HL-60 (cell line): ENCODE measurements at regions not wholly inside any gene's neighbourhood (a gene's known extent, or its start where the extent isn't known, plus 50 kb on each side); places are given as distances from the start of the nearest gene placed in this dataset.

Source experiments
- GABPA ChIP-seq: IDR thresholded peaks from 2 replicates; pipeline ENCODE4 v1.6.1; 2012; ENCODE audit warnings: low read depth
- POLR2AphosphoS5 ChIP-seq: IDR thresholded peaks from 2 replicates; pipeline ENCODE4 v1.6.1; 2012; ENCODE audit warnings: low read depth
- SPI1 ChIP-seq: IDR thresholded peaks from 2 replicates; pipeline ENCODE4 v1.6.1; 2012; ENCODE audit warnings: low read depth, mild to moderate bottlenecking, borderline replicate concordance
- TF ChIP-seq, protein P1 (sequence below): IDR thresholded peaks from one replicate; pipeline ENCODE4 v1.5.1; 2011; ENCODE audit warnings: low read length, control low read depth, inconsistent platforms; ENCODE audit not compliant: insufficient read depth
- TF ChIP-seq, protein P2 (sequence below): IDR thresholded peaks from 2 replicates; pipeline ENCODE4 v1.6.1; 2012; ENCODE audit warnings: low read depth; ENCODE audit not compliant: insufficient replicate concordance

DNA sequence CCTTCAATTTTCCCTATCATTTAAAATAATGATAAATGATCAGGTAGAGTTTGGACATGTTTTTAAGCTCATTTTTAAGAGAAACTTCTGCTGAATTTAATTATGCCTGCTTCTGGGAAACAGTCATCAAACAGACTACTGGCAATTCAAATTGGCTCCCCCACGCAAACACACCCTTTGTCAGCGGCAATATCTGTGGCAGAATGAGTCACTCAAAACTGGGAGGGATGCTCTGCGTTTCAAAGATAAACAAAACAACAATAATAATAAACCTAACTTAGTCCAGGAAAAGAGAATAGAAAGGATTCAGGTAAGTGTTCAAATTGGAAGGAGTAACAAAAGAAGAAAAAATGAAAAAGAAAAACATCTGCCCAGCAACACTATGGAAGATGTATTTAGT, 108.1 kb upstream of the ERCC4 start:
- TF ChIP-seq, protein P1, sequence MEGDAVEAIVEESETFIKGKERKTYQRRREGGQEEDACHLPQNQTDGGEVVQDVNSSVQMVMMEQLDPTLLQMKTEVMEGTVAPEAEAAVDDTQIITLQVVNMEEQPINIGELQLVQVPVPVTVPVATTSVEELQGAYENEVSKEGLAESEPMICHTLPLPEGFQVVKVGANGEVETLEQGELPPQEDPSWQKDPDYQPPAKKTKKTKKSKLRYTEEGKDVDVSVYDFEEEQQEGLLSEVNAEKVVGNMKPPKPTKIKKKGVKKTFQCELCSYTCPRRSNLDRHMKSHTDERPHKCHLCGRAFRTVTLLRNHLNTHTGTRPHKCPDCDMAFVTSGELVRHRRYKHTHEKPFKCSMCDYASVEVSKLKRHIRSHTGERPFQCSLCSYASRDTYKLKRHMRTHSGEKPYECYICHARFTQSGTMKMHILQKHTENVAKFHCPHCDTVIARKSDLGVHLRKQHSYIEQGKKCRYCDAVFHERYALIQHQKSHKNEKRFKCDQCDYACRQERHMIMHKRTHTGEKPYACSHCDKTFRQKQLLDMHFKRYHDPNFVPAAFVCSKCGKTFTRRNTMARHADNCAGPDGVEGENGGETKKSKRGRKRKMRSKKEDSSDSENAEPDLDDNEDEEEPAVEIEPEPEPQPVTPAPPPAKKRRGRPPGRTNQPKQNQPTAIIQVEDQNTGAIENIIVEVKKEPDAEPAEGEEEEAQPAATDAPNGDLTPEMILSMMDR, result no peak
- no peak for TF ChIP-seq GABPA
- TF ChIP-seq, protein P2, sequence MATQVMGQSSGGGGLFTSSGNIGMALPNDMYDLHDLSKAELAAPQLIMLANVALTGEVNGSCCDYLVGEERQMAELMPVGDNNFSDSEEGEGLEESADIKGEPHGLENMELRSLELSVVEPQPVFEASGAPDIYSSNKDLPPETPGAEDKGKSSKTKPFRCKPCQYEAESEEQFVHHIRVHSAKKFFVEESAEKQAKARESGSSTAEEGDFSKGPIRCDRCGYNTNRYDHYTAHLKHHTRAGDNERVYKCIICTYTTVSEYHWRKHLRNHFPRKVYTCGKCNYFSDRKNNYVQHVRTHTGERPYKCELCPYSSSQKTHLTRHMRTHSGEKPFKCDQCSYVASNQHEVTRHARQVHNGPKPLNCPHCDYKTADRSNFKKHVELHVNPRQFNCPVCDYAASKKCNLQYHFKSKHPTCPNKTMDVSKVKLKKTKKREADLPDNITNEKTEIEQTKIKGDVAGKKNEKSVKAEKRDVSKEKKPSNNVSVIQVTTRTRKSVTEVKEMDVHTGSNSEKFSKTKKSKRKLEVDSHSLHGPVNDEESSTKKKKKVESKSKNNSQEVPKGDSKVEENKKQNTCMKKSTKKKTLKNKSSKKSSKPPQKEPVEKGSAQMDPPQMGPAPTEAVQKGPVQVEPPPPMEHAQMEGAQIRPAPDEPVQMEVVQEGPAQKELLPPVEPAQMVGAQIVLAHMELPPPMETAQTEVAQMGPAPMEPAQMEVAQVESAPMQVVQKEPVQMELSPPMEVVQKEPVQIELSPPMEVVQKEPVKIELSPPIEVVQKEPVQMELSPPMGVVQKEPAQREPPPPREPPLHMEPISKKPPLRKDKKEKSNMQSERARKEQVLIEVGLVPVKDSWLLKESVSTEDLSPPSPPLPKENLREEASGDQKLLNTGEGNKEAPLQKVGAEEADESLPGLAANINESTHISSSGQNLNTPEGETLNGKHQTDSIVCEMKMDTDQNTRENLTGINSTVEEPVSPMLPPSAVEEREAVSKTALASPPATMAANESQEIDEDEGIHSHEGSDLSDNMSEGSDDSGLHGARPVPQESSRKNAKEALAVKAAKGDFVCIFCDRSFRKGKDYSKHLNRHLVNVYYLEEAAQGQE, result no peak
- TF ChIP-seq SPI1, result no peak
- no peak for TF ChIP-seq POLR2AphosphoS5
